K562 (cell line): ENCODE measurements at regions not wholly inside any gene's neighbourhood (a gene's known extent, or its start where the extent isn't known, plus 50 kb on each side); places are given as distances from the start of the nearest gene placed in this dataset.

Source experiments
- BCOR ChIP-seq: fragments of 450-650 bp; IDR thresholded peaks from 2 replicates; pipeline ENCODE4 v1.6.1; 2016
- CBFA2T2 ChIP-seq: fragments of 450-650 bp; conservative IDR thresholded peaks from 2 replicates; pipeline ENCODE4 v1.6.1; 2017; ENCODE audit warnings: mild to moderate bottlenecking
- CXXC5 ChIP-seq: fragments of 250-450 bp; sonication (Bioruptor Pico); IDR thresholded peaks from 2 replicates; pipeline ENCODE4 v1.8.0; 2022; ENCODE audit warnings: inconsistent platforms, mild to moderate bottlenecking, moderate library complexity
- E2F3 ChIP-seq: fragments of 250-450 bp; sonication (Bioruptor Pico); IDR thresholded peaks from 2 replicates; pipeline ENCODE4 v1.4.0; 2020; ENCODE audit warnings: mild to moderate bottlenecking
- ESRRB ChIP-seq: fragments of 250-450 bp; sonication (Bioruptor Pico); IDR thresholded peaks from 2 replicates; pipeline ENCODE4 v1.5.0; 2020; ENCODE audit warnings: mild to moderate bottlenecking, moderate library complexity, borderline replicate concordance
- GATAD2B ChIP-seq: fragments of 450-650 bp; IDR thresholded peaks from 2 replicates; pipeline ENCODE4 v1.6.1; 2017; ENCODE audit warnings: mild to moderate bottlenecking, borderline replicate concordance
- HEY1 ChIP-seq: fragments of 250-450 bp; sonication (Bioruptor Pico); IDR thresholded peaks from 2 replicates; pipeline ENCODE4 v1.5.0; 2020; ENCODE audit warnings: mild to moderate bottlenecking, moderate library complexity, borderline replicate concordance
- KAT2B ChIP-seq: IDR thresholded peaks from one replicate; pipeline ENCODE4 v1.6.1; 2012; ENCODE audit warnings: low read depth, mild to moderate bottlenecking, control low read depth, inconsistent platforms, low read length, moderate library complexity
- KDM2B ChIP-seq: fragments of 250-450 bp; sonication (Bioruptor Pico); IDR thresholded peaks from 2 replicates; pipeline ENCODE4 v1.8.0; 2021; ENCODE audit warnings: mild to moderate bottlenecking, moderate library complexity
- LEF1 ChIP-seq: fragments of 450-650 bp; IDR thresholded peaks from 2 replicates; pipeline ENCODE4 v1.6.1; 2016; ENCODE audit warnings: mild to moderate bottlenecking
- MAZ ChIP-seq, 2 experiments: fragments of 450-650 bp in 1 of 2; sonication (generic) in 1 of 2; formaldehyde crosslinking; IDR thresholded peaks in 1 of 2; conservative IDR thresholded peaks in 1 of 2; 2 replicates each; pipeline versions ENCODE4 v1.4.0 to v1.5.0; 2020; ENCODE audit warnings: mild to moderate bottlenecking in 1 of 2, missing genetic modification reagents in 1 of 2
- MBD2 ChIP-seq: sonication (generic); IDR thresholded peaks from 2 replicates; pipeline ENCODE4 v1.6.1; 2016; ENCODE audit warnings: low read depth, borderline replicate concordance
- NFXL1 ChIP-seq: fragments of 450-650 bp; formaldehyde crosslinking; IDR thresholded peaks from 2 replicates; pipeline ENCODE4 v1.4.0; 2021; ENCODE audit warnings: mild to moderate bottlenecking
- RUNX1 ChIP-seq: sonication (generic); IDR thresholded peaks from 2 replicates; pipeline ENCODE4 v1.6.1; 2016; ENCODE audit warnings: antibody characterized with exemption, low read depth
- U2AF1 ChIP-seq: fragments of 200-400 bp; formaldehyde crosslinking; optimal IDR thresholded peaks from 2 replicates; pipeline ENCODE3; 2017; ENCODE audit warnings: mild to moderate bottlenecking, low read depth, low read length, moderate library complexity
- ZNF778 ChIP-seq: fragments of 450-650 bp; formaldehyde crosslinking; IDR thresholded peaks from 2 replicates; pipeline ENCODE4 v1.4.0; 2020; ENCODE audit warnings: mild to moderate bottlenecking, moderate library complexity
- TF ChIP-seq, protein P1 (sequence below): fragments of 450-650 bp; formaldehyde crosslinking; IDR thresholded peaks from 2 replicates; pipeline ENCODE4 v1.4.0; 2020; ENCODE audit warnings: mild to moderate bottlenecking, moderate library complexity
- TF ChIP-seq, protein P2 (sequence below): fragments of 450-650 bp; IDR thresholded peaks from one replicate; pipeline ENCODE4 v1.6.1; 2018; ENCODE audit warnings: mild to moderate bottlenecking, moderate library complexity; ENCODE audit not compliant: partially characterized antibody
- TF ChIP-seq, protein P3 (sequence below), 2 experiments: fragments of 450-650 bp; IDR thresholded peaks; 2 replicates each; pipeline ENCODE4 v1.6.1; 2016
- TF ChIP-seq, protein P4 (sequence below): sonication (generic); formaldehyde crosslinking; IDR thresholded peaks from 2 replicates; pipeline ENCODE4 v1.8.0; 2022; ENCODE audit warnings: mild to moderate bottlenecking, missing genetic modification reagents
- TF ChIP-seq, protein P5 (sequence below): fragments of 450-650 bp; formaldehyde crosslinking; IDR thresholded peaks from 2 replicates; pipeline ENCODE4 v1.4.0; 2020; ENCODE audit warnings: mild to moderate bottlenecking, moderate library complexity

DNA sequence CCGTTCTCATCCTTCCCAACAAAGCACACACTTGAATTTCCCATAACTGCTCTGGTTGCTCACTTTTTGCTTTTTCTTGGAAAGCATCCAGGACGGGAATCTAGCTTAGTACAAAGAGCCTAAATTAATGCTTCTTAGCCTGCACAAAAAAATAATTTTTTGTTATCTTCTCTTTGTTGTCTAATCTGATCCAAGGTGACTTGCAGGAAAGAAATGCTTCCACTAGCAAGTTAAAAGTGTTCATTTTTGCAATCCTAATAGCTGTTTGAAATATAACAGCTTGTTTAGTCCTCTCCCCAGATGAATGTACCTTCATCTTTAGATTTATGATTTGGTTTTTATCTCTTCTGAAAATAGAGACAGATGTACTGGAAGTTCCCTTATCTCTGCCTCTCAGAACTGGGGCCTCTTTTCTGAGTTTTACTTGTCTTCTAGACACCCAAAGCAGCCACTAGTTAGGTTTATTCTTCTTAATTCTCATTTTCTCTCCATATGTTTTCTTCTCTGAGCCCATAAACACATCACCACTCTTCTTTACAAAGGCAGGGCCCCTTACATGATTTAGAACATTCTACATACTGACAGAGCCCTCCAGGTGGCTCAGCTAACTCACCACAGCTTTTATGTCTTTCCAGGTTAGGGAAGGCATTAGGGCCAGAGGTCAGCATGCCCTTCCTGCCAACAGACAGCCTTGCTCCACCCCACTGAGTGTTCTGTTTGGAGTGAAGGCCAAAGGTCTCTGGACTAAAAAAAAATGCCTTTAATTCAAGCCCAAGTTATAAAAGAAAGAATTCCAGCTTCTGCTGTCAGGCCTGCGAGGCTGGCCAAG lies 74.7 kb upstream of the MAP4K3 start (continued):
- TF ChIP-seq, protein P1, sequence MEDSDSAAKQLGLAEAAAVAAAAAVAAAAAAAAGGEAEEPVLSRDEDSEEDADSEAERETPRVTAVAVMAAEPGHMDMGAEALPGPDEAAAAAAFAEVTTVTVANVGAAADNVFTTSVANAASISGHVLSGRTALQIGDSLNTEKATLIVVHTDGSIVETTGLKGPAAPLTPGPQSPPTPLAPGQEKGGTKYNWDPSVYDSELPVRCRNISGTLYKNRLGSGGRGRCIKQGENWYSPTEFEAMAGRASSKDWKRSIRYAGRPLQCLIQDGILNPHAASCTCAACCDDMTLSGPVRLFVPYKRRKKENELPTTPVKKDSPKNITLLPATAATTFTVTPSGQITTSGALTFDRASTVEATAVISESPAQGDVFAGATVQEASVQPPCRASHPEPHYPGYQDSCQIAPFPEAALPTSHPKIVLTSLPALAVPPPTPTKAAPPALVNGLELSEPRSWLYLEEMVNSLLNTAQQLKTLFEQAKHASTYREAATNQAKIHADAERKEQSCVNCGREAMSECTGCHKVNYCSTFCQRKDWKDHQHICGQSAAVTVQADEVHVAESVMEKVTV (CRISPR knock-in tag) = 0 out of 2 replicates have a peak, but pooled peaks have one; percentile 23
- peak; percentile 94 for TF ChIP-seq CBFA2T2
- TF ChIP-seq KDM2B (CRISPR knock-in tag) = no peak
- peak in 1 of 2 experiments; percentile 36; a peak in 1 of 4 replicates for TF ChIP-seq MAZ (CRISPR knock-in tag; conservative IDR thresholded peaks at IDR 0.05 in 1 of 2, IDR thresholded peaks at IDR 0.05 in 1 of 2)
- peak; percentile 56; the same call in 1 of the 2 replicates for TF ChIP-seq MBD2
- TF ChIP-seq HEY1 (CRISPR knock-in tag) = 0 out of 2 replicates have a peak, but pooled peaks have one; percentile 47
- TF ChIP-seq CXXC5 (CRISPR knock-in tag) = 0 out of 2 replicates have a peak, but pooled peaks have one; percentile 24
- no peak; the same call in 1 of the 2 replicates for TF ChIP-seq GATAD2B
- peak; percentile 99 for TF ChIP-seq LEF1
- 0 out of 2 replicates have a peak, but pooled peaks have one; percentile 47 for TF ChIP-seq BCOR
- TF ChIP-seq, protein P2, sequence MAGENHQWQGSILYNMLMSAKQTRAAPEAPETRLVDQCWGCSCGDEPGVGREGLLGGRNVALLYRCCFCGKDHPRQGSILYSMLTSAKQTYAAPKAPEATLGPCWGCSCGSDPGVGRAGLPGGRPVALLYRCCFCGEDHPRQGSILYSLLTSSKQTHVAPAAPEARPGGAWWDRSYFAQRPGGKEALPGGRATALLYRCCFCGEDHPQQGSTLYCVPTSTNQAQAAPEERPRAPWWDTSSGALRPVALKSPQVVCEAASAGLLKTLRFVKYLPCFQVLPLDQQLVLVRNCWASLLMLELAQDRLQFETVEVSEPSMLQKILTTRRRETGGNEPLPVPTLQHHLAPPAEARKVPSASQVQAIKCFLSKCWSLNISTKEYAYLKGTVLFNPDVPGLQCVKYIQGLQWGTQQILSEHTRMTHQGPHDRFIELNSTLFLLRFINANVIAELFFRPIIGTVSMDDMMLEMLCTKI = no peak
- TF ChIP-seq, protein P3, sequence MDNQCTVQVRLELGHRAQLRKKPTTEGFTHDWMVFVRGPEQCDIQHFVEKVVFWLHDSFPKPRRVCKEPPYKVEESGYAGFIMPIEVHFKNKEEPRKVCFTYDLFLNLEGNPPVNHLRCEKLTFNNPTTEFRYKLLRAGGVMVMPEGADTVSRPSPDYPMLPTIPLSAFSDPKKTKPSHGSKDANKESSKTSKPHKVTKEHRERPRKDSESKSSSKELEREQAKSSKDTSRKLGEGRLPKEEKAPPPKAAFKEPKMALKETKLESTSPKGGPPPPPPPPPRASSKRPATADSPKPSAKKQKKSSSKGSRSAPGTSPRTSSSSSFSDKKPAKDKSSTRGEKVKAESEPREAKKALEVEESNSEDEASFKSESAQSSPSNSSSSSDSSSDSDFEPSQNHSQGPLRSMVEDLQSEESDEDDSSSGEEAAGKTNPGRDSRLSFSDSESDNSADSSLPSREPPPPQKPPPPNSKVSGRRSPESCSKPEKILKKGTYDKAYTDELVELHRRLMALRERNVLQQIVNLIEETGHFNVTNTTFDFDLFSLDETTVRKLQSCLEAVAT (IDR thresholded peaks at IDR 0.05) = no peak
- no peak for TF ChIP-seq E2F3 (CRISPR knock-in tag)
- TF ChIP-seq NFXL1 = no peak
- no peak for TF ChIP-seq KAT2B
- no peak for TF ChIP-seq U2AF1
- TF ChIP-seq RUNX1 = no peak
- TF ChIP-seq, protein P4, sequence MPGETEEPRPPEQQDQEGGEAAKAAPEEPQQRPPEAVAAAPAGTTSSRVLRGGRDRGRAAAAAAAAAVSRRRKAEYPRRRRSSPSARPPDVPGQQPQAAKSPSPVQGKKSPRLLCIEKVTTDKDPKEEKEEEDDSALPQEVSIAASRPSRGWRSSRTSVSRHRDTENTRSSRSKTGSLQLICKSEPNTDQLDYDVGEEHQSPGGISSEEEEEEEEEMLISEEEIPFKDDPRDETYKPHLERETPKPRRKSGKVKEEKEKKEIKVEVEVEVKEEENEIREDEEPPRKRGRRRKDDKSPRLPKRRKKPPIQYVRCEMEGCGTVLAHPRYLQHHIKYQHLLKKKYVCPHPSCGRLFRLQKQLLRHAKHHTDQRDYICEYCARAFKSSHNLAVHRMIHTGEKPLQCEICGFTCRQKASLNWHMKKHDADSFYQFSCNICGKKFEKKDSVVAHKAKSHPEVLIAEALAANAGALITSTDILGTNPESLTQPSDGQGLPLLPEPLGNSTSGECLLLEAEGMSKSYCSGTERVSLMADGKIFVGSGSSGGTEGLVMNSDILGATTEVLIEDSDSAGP (CRISPR knock-in tag) = no peak
- TF ChIP-seq ZNF778 (CRISPR knock-in tag) = no peak
- TF ChIP-seq, protein P5, sequence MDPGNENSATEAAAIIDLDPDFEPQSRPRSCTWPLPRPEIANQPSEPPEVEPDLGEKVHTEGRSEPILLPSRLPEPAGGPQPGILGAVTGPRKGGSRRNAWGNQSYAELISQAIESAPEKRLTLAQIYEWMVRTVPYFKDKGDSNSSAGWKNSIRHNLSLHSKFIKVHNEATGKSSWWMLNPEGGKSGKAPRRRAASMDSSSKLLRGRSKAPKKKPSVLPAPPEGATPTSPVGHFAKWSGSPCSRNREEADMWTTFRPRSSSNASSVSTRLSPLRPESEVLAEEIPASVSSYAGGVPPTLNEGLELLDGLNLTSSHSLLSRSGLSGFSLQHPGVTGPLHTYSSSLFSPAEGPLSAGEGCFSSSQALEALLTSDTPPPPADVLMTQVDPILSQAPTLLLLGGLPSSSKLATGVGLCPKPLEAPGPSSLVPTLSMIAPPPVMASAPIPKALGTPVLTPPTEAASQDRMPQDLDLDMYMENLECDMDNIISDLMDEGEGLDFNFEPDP (CRISPR knock-in tag) = no peak
- TF ChIP-seq ESRRB (CRISPR knock-in tag) = no peak
